Neural cell (in vitro differentiated cells): ENCODE measurements at regions not wholly inside any gene's neighbourhood (a gene's known extent, or its start where the extent isn't known, plus 50 kb on each side); places are given as distances from the start of the nearest gene placed in this dataset.

Experiments
- H2AFZ ChIP-seq: fragments of 200-600, 300-800 bp; sonication (generic), shearing (Covaris generic); 2 replicates; pipeline ENCODE4 v1.6.0; 2014; ENCODE audit warnings: low read depth, mild to moderate bottlenecking, antibody characterized with exemption, low read length, moderate library complexity
- H3F3A ChIP-seq: fragments of 200-600 bp; shearing (Covaris generic); 2 replicates; pipeline ENCODE4 v1.6.1; 2016; ENCODE audit warnings: mild to moderate bottlenecking, moderate library complexity, mixed read lengths, antibody characterized with exemption, low read length; ENCODE audit not compliant: insufficient read depth, poor library complexity, severe bottlenecking
- H3K27ac ChIP-seq: fragments of 200-600, 300-800 bp; sonication (generic), shearing (Covaris generic); 2 replicates; pipeline ENCODE4 v1.5.1; 2014; ENCODE audit warnings: mild to moderate bottlenecking, low read length, moderate library complexity
- H3K27me3 ChIP-seq: fragments of 300-800, 200-600 bp; sonication (generic), shearing (Covaris generic); 2 replicates; pipeline ENCODE4 v1.6.0; 2014; ENCODE audit warnings: mild to moderate bottlenecking, low read depth, low read length, moderate library complexity; ENCODE audit not compliant: insufficient read depth
- H3K36me3 ChIP-seq: fragments of 300-800, 200-600 bp; sonication (generic), shearing (Covaris generic); 2 replicates; pipeline ENCODE4 v1.5.1; 2014; ENCODE audit warnings: mild to moderate bottlenecking, antibody characterized with exemption, low read length, moderate library complexity; ENCODE audit not compliant: insufficient read depth
- H3K4me2 ChIP-seq: fragments of 300-800, 200-600 bp; sonication (generic), shearing (Covaris generic); 2 replicates; pipeline ENCODE4 v1.6.0; 2014; ENCODE audit warnings: mild to moderate bottlenecking, low read length
- H3K4me3 ChIP-seq: fragments of 300-800, 200-600 bp; sonication (generic), shearing (Covaris generic); 2 replicates; pipeline ENCODE4 v1.5.1; 2014; ENCODE audit warnings: mild to moderate bottlenecking, low read length, moderate library complexity
- H3K79me2 ChIP-seq: fragments of 200-600 bp; shearing (Covaris generic); replicated peaks from 2 replicates; pipeline ENCODE4 v1.6.0; 2014; ENCODE audit warnings: mild to moderate bottlenecking, low read length, moderate library complexity; ENCODE audit not compliant: insufficient read depth
- H3K9ac ChIP-seq: fragments of 300-800, 200-600 bp; sonication (generic), shearing (Covaris generic); 2 replicates; pipeline ENCODE4 v1.6.1; 2016; ENCODE audit warnings: mild to moderate bottlenecking, low read length, mixed read lengths
- H3K9me2 ChIP-seq: fragments of 200-600 bp; shearing (Covaris generic); 2 replicates; pipeline ENCODE4 v1.6.1; 2016; ENCODE audit warnings: mild to moderate bottlenecking, low read length, mixed read lengths; ENCODE audit not compliant: insufficient read depth
- H3K9me3 ChIP-seq: fragments of 200-600, 300-800 bp; sonication (generic), shearing (Covaris generic); 2 replicates; pipeline ENCODE4 v1.6.1; 2016; ENCODE audit warnings: mild to moderate bottlenecking, mixed run types, low read length, moderate library complexity, mixed read lengths
- H4K20me1 ChIP-seq: fragments of 200-600 bp; shearing (Covaris generic); 2 replicates; pipeline ENCODE4 v1.6.1; 2016; ENCODE audit warnings: mild to moderate bottlenecking, mixed run types; ENCODE audit not compliant: insufficient read depth
- CTCF ChIP-seq: fragments of 450-650 bp; IDR thresholded peaks from 2 replicates; pipeline ENCODE4 v1.5.1; 2014; ENCODE audit warnings: antibody characterized with exemption, mild to moderate bottlenecking, moderate library complexity; ENCODE audit not compliant: poor library complexity, severe bottlenecking
- EP300 ChIP-seq: fragments of 450-650 bp; conservative IDR thresholded peaks from 2 replicates; pipeline ENCODE4 v1.6.1; 2014; ENCODE audit warnings: antibody characterized with exemption, mild to moderate bottlenecking, moderate library complexity; ENCODE audit not compliant: poor library complexity, severe bottlenecking
- EZH2 ChIP-seq: fragments of 200-600, 300-800 bp; shearing (Covaris generic), sonication (generic); IDR thresholded peaks from 2 replicates; pipeline ENCODE4 v1.6.1; 2014; ENCODE audit warnings: antibody characterized with exemption, low read length, borderline replicate concordance, mild to moderate bottlenecking; ENCODE audit not compliant: insufficient read depth, poor library complexity, severe bottlenecking
- MXI1 ChIP-seq: fragments of 450-650 bp; conservative IDR thresholded peaks from 2 replicates; pipeline ENCODE4 v1.6.1; 2014; ENCODE audit warnings: antibody characterized with exemption, mild to moderate bottlenecking; ENCODE audit not compliant: poor library complexity, severe bottlenecking
- POLR2AphosphoS5 ChIP-seq: IDR thresholded peaks from 2 replicates; pipeline ENCODE4 v1.6.1; 2012
- RAD21 ChIP-seq: fragments of 450-650 bp; conservative IDR thresholded peaks from 2 replicates; pipeline ENCODE4 v1.6.1; 2014; ENCODE audit warnings: antibody characterized with exemption, mild to moderate bottlenecking, moderate library complexity
- SMC3 ChIP-seq: fragments of 450-650 bp; conservative IDR thresholded peaks from 2 replicates; pipeline ENCODE4 v1.6.1; 2014; ENCODE audit warnings: antibody characterized with exemption, mild to moderate bottlenecking, moderate library complexity; ENCODE audit not compliant: poor library complexity
- TAF1 ChIP-seq: IDR thresholded peaks from 2 replicates; pipeline ENCODE4 v1.6.1; 2012; ENCODE audit warnings: low read depth
- TF ChIP-seq, protein P1 (sequence below): IDR thresholded peaks from 2 replicates; pipeline ENCODE4 v1.6.1; 2012; ENCODE audit warnings: borderline replicate concordance

DNA sequence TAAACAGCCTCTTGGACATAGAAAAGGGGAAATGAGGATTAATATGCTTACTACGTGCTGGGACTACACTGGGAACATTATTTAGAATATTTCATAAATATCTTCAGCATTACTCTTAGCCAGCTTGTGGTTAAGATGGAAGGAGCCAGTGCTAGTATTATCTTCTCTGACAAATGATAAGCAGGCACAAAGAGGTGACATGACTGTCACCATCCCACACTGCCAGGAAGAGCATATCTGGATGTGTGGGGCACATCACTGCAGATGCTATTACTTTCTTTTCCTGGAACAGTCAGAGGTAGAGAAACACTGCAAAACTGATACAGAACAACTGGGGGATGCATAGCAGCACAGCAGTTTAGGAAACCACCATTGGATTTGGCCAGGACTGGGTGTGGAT is 281.0 kb upstream of the TNC start:
- no peak overlapping the region for H3K27ac ChIP-seq
- H3K4me3 ChIP-seq: no peak overlapping the region

DNA sequence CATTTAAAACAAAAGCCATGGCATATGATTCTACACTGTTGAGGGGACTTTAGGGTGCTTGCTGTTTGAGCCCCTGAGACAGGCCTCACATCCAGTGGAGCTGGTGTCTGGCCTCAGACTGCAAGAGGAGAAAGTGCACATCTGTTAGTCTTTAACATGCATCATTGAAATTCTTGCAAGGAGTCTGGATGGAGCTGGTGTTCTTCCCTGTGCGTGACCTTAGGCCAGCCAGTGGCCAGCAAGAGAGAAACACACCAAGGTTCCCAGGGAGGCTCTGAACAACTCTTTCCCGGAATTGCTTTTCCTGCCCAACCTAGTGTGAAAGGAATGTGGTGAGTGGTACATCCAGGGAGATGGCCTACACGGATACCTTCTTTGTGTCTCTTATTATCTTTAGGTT is 282.8 kb upstream of the TNC start:
- Histone ChIP-seq H3K79me2 (no peaks in the 10 kb centered on the region), H2AFZ (no peak overlapping the region), H3K27ac (no peak overlapping the region), H3K9ac (no peak overlapping the region), H3K9me2 (no peaks in the 10 kb centered on the region), H3K27me3 (no peaks in the 10 kb centered on the region), H3F3A (no peaks in the 10 kb centered on the region), H3K36me3 (no peaks in the 10 kb centered on the region), H3K4me3 (no peak overlapping the region), H3K9me3 (no peaks in the 10 kb centered on the region), H3K4me2 (no peak overlapping the region), H4K20me1 (no peaks in the 10 kb centered on the region)
- no peak for TF ChIP-seq SMC3
- TF ChIP-seq, protein P1, sequence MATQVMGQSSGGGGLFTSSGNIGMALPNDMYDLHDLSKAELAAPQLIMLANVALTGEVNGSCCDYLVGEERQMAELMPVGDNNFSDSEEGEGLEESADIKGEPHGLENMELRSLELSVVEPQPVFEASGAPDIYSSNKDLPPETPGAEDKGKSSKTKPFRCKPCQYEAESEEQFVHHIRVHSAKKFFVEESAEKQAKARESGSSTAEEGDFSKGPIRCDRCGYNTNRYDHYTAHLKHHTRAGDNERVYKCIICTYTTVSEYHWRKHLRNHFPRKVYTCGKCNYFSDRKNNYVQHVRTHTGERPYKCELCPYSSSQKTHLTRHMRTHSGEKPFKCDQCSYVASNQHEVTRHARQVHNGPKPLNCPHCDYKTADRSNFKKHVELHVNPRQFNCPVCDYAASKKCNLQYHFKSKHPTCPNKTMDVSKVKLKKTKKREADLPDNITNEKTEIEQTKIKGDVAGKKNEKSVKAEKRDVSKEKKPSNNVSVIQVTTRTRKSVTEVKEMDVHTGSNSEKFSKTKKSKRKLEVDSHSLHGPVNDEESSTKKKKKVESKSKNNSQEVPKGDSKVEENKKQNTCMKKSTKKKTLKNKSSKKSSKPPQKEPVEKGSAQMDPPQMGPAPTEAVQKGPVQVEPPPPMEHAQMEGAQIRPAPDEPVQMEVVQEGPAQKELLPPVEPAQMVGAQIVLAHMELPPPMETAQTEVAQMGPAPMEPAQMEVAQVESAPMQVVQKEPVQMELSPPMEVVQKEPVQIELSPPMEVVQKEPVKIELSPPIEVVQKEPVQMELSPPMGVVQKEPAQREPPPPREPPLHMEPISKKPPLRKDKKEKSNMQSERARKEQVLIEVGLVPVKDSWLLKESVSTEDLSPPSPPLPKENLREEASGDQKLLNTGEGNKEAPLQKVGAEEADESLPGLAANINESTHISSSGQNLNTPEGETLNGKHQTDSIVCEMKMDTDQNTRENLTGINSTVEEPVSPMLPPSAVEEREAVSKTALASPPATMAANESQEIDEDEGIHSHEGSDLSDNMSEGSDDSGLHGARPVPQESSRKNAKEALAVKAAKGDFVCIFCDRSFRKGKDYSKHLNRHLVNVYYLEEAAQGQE: no peak
- no peak for TF ChIP-seq TAF1
- no peak for TF ChIP-seq EZH2
- TF ChIP-seq MXI1: no peak
- no peak for TF ChIP-seq POLR2AphosphoS5
- TF ChIP-seq EP300: no peak
- no peak for TF ChIP-seq CTCF
- no peak for TF ChIP-seq RAD21

More for the DNA sequence above, 281.0 kb upstream of the TNC start:
- Histone ChIP-seq H3K9me2 (no peaks in the 10 kb centered on the region), H3K9ac (no peak overlapping the region), H3K36me3 (no peaks in the 10 kb centered on the region), H3K9me3 (no peaks in the 10 kb centered on the region), H3K4me2 (no peak overlapping the region), H4K20me1 (no peaks in the 10 kb centered on the region), H3K79me2 (no peaks in the 10 kb centered on the region), H3K27me3 (no peaks in the 10 kb centered on the region), H2AFZ (no peak overlapping the region), H3F3A (no peaks in the 10 kb centered on the region)
- TF ChIP-seq POLR2AphosphoS5 (no peak), RAD21 (no peak), EP300 (no peak)

- no peaks in the 10 kb centered on the region for H4K20me1 ChIP-seq
- H3K36me3 ChIP-seq: no peaks in the 10 kb centered on the region
- no peak overlapping the region for H2AFZ ChIP-seq
- no peaks in the 10 kb centered on the region for H3K79me2 ChIP-seq
- H3K4me3 ChIP-seq: no peak overlapping the region
- no peak overlapping the region for H3K9ac ChIP-seq
- H3F3A ChIP-seq: no peaks in the 10 kb centered on the region
- no peak overlapping the region for H3K27ac ChIP-seq
- H3K9me2 ChIP-seq: no peaks in the 10 kb centered on the region
- TF ChIP-seq EP300: no peak
- TF ChIP-seq CTCF: no peak
- no peak for TF ChIP-seq EZH2
- TF ChIP-seq SMC3: no peak
- no peak for TF ChIP-seq TAF1
- no peak for TF ChIP-seq POLR2AphosphoS5
- TF ChIP-seq, protein P1: no peak
- no peak for TF ChIP-seq MXI1
- no peak for TF ChIP-seq RAD21
- no peaks in the 10 kb centered on the region for H3K27me3 ChIP-seq
- no peaks in the 10 kb centered on the region for H3K9me3 ChIP-seq
- H3K4me2 ChIP-seq: no peak overlapping the region
Observed at GRCh38 chr9:115401756-115402327, 283.9 kb upstream of the TNC start.
